GM13976 (cell line): ENCODE measurements at regions not wholly inside any gene's neighbourhood (a gene's known extent, or its start where the extent isn't known, plus 50 kb on each side); places are given as distances from the start of the nearest gene placed in this dataset.

Experiments used
- DNase-seq: peaks from one replicate; pipeline ENCODE4 v3.0.0; 2012; ENCODE audit warnings: low spot score
- CTCF ChIP-seq: IDR thresholded peaks from 2 replicates; pipeline ENCODE4 v1.5.1; 2012; ENCODE audit warnings: borderline replicate concordance, mild to moderate bottlenecking; ENCODE audit not compliant: insufficient read depth; ENCODE audit errors: extremely low read depth, missing control alignments, control extremely low read depth
- in situ Hi-C: fragments of 300-500 bp; cut with MboI; formaldehyde crosslinking; loops from one replicate; pipeline ENCODE4 v1.12.0; 2022; ENCODE audit warnings: low sequenced_read_pairs, mixed read lengths, inconsistent platforms; ENCODE audit not compliant: unreplicated experiment

GRCh38 chr17:74110467-74110866 lies 93.0 kb upstream of the RPL38 start:
- no peak for DNase-seq
- TF ChIP-seq CTCF: no peak
- in situ Hi-C loops: no loop called here

GRCh38 chr17:74113326-74113725 lies 90.2 kb upstream of the RPL38 start:
- TF ChIP-seq CTCF: no peak
- DNase-seq: no peak
- in situ Hi-C loops: no loop called here

- in situ Hi-C loops: no loop called here
- no peak for TF ChIP-seq CTCF
- DNase-seq: no peak
Measured at GRCh38 chr17:74113952-74114351, 89.5 kb upstream of the RPL38 start.

- in situ Hi-C loops: no loop called here
- TF ChIP-seq CTCF: no peak
- DNase-seq: no peak
Measured at GRCh38 chr17:74114881-74115470, 88.5 kb upstream of the RPL38 start.

- no peak for TF ChIP-seq CTCF
- no peak for DNase-seq
- in situ Hi-C loops: no loop called here
Measured at GRCh38 chr17:74115586-74115985, 87.9 kb upstream of the RPL38 start.

- DNase-seq: no peak
- no peak for TF ChIP-seq CTCF
- in situ Hi-C loops: no loop called here
Measured at GRCh38 chr17:74116087-74116717, 87.3 kb upstream of the RPL38 start.
